Activated CD8-positive, alpha-beta T cell treated with anti-CD3 and anti-CD28 coated beads for 36 hours (primary cell): ENCODE measurements at regions not wholly inside any gene's neighbourhood (a gene's known extent, or its start where the extent isn't known, plus 50 kb on each side); places are given as distances from the start of the nearest gene placed in this dataset. TPM values are rescaled to one million over a fixed set of nuclear protein-coding genes. Genes with fewer than 3 reads are reported as not detected.
"Not testable (repeated sequence)": the region's sequence is repeated elsewhere in the genome, so short reads cannot be mapped to it uniquely, and the experiment has no call there.

ENCODE experiments used
- ATAC-seq: fragments of 200-7000 bp; cut with Tn5 transposase; one replicate; pipeline ENCODE4 v1.10.0; 2021; ENCODE audit warnings: mild to moderate bottlenecking, moderate library complexity
- CTCF ChIA-PET: fragments of 350-600 bp; sonication (Branson Sonifier 250); formaldehyde crosslinking; loops from one replicate; lab custom pipeline; 2021; ENCODE audit warnings: antibody characterized with exemption; lab: Charles Lee
- POLR2A ChIA-PET: fragments of 350-600 bp; sonication (Branson Sonifier 250); formaldehyde crosslinking; loops from one replicate; lab custom pipeline; 2021; ENCODE audit warnings: antibody characterized with exemption; lab: Charles Lee
- DNase-seq: peaks from one replicate; pipeline ENCODE4 v3.0.0-alpha.2; 2020
- H3K27ac Mint-ChIP-seq: one replicate; pipeline ENCODE4 v1.8.0; 2021; ENCODE audit warnings: mild to moderate bottlenecking, mixed read lengths
- H3K27me3 Mint-ChIP-seq: one replicate; pipeline ENCODE4 v1.8.0; 2021; ENCODE audit warnings: mixed read lengths
- H3K36me3 Mint-ChIP-seq: one replicate; pipeline ENCODE4 v1.8.0; 2021; ENCODE audit warnings: low read depth, mixed read lengths
- H3K4me1 Mint-ChIP-seq: one replicate; pipeline ENCODE4 v1.8.0; 2021; ENCODE audit warnings: low read depth, mixed read lengths
- H3K4me3 Mint-ChIP-seq: one replicate; pipeline ENCODE4 v1.8.0; 2021; ENCODE audit warnings: mild to moderate bottlenecking, moderate library complexity, mixed read lengths
- H3K9me3 Mint-ChIP-seq: one replicate; pipeline ENCODE4 v1.8.0; 2021; ENCODE audit warnings: mixed read lengths
- intact Hi-C: fragments of 100-400 bp; cut with micrococcal nuclease; formaldehyde crosslinking; loops from one replicate; pipeline ENCODE4 v1.10.0; 2022
- microRNA-seq: library from miRNA; unstranded; fragments of <30 nt; microRNA quantifications from one replicate; pipeline ENCODE4 v1.2.0, GENCODE V29; 2022; ENCODE audit warnings: borderline microRNAs expressed, borderline replicate concordance

DNA sequence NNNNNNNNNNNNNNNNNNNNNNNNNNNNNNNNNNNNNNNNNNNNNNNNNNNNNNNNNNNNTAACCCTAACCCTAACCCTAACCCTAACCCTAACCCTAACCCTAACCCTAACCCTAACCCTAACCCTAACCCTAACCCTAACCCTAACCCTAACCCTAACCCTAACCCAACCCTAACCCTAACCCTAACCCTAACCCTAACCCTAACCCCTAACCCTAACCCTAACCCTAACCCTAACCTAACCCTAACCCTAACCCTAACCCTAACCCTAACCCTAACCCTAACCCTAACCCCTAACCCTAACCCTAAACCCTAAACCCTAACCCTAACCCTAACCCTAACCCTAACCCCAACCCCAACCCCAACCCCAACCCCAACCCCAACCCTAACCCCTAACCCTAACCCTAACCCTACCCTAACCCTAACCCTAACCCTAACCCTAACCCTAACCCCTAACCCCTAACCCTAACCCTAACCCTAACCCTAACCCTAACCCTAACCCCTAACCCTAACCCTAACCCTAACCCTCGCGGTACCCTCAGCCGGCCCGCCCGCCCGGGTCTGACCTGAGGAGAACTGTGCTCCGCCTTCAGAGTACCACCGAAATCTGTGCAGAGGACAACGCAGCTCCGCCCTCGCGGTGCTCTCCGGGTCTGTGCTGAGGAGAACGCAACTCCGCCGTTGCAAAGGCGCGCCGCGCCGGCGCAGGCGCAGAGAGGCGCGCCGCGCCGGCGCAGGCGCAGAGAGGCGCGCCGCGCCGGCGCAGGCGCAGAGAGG is 441.3 kb downstream of the OR4F29 start:
- CTCF ChIA-PET, POLR2A ChIA-PET, H3K27ac Mint-ChIP-seq, H3K36me3 Mint-ChIP-seq, H3K9me3 Mint-ChIP-seq, H3K4me3 Mint-ChIP-seq, H3K4me1 Mint-ChIP-seq, H3K27me3 Mint-ChIP-seq, intact Hi-C loops: not testable (repeated sequence)
- peak; percentile 60 for ATAC-seq
- peak; percentile 36 for DNase-seq

Small RNA genes lying in the stretch of these regions (microRNA-seq; reads per million reads assigned to microRNA genes)
- gene MIR6859-1 (not detected), gene MIR6859-2 (not detected)
